CD4-positive, alpha-beta T cell treated with Interleukin-17A for 4 hours (primary cell): ENCODE measurements at regions not wholly inside any gene's neighbourhood (a gene's known extent, or its start where the extent isn't known, plus 50 kb on each side); places are given as distances from the start of the nearest gene placed in this dataset.
"Not testable (repeated sequence)": the region's sequence is repeated elsewhere in the genome, so short reads cannot be mapped to it uniquely, and the experiment has no call there.

Experiments
- DNase-seq: peaks from one replicate; pipeline ENCODE4 v3.0.0-alpha.2; 2020; ENCODE audit warnings: mixed read lengths

DNA sequence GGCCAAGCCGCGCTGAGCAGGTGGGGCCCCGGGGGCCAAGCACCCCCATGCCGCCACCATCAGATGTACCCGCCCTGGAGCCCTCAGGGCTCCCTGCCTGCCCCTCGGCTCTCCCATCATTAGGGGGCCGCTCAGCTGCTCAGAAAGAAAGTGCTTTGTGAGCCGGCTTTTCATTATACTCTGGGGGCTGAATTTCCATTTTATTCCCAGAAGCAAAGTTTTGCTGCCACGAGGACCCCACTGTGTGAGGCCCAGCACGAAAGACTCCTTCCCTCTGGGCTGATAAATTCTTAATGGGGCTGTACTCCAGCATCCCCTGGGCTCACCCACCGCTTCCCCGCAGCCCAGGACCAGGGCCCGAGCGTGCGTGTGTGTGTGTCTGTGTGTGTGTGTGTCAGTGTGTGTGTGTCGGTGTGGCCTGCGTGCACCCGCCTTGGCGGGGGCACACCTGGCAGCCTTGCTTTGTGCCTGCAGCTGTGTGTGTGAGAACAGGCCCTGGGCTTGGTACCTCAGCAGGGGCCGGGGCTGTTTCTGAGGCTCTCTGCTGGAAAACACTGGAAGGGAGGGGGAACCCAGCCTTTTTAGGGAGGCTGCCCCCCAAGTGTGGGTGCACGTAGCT, 103.0 kb upstream of the GSE1 start:
- DNase-seq = no peak

GRCh38 chr16:85511938-85512807, 100.9 kb upstream of the GSE1 start:
- no peak for DNase-seq

DNA sequence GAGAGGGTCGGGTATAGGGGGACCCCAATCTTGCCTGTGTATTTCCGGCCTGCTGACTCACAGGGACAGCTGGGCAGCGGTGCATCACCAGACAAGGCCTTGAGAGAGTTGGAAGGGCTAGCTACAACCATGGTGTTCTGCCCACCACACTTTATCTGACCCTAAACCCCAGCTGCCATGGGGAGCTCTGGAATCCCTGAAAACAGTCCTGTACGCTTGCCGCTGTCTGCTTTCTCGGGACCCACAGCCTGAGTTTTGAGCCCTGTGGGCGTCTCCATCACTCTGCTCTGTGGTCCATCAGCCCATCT, 100.4 kb upstream of the GSE1 start:
- DNase-seq = no peak

DNA sequence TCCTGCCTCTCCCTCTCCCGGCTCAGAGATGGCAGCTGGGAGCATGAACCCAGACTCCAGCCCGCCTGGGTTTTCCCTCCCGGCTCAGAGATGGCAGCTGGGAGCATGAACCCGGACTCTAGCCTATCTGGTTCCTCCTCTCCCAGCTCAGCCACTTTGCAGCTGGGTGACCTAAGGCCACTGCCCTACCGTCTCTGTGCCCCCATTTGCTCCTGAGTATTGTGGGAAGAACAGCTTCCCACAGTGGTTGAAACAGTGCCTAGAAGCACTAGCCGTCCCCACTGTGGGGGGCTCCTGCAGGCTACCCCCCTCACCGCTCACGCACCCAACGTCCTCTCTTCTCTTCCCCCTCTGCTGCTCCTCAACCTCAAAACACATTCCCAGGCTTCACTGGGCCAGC, 99.9 kb upstream of the GSE1 start:
- no peak for DNase-seq

- no peak for DNase-seq
These were observed 99.5 kb upstream of the GSE1 start for GRCh38 chr16:85513649-85514048.

- DNase-seq = no peak
These were observed 98.9 kb upstream of the GSE1 start for GRCh38 chr16:85514295-85514597.

DNA sequence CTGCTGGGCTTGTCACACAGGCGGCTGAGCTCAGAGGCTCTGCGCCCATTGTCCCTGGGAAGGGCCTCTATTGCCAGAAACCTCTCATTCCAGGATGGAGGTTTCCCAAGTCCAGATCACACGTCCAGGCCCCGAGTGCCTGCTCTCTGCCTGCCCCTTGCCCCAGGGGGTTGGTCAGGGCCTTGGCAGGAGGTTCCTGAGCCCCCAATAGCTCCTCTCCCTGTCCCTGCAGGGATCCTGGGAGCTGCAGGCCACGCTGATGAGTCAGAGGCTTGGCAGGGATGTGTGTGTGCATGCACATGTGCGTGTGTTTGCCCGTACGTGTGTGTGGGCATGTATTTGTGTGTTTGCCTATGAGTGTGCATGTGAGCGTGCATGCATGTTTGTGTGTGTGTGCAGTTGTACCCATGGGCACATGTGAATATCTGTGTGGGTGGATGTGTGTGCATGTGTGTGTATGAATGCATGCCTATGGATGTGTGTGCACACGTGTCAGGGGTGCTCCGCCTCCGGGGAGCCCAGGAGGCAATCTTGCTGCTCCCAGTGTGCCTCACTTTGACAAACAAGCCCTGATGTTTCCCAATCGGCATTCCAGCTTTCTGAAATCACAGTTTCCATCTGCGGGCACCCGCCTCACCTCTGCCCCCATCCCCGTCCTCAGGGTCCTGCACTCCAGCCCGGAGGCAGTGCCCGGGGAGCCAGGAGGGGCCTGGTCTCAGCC, 98.4 kb upstream of the GSE1 start:
- DNase-seq = no peak

GRCh38 chr16:85515319-85515745, 97.8 kb upstream of the GSE1 start:
- no peak for DNase-seq

DNA sequence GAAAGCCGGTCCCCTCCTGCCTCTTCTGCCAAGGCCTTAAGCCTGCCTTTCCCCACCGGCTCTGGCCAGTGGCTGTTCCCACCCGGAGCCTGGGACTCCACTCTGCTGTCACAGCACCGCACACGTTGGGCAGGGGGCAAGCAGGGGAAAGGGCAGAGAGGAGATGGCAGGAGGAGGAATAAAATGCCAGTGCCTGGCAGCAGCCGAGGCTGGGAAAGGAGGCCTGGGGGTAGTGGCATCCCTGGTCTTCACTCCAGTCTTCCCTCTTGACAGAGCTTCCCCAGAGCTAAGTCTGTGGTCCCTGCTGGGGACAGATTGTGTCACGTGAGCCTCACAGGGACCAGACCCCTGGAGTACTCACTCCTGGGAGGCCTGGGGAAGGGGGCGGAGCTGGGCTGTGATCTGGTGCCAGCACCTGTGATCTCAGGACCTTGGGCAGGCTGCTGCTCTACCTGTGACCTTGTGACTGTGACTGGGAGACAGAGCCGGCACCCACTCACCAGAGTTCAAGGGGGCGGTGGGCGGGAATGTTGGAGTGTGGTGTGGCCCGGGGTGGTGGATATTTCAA, 97.2 kb upstream of the GSE1 start:
- no peak for DNase-seq

GRCh38 chr16:85517154-85517553, 96.0 kb upstream of the GSE1 start:
- no peak for DNase-seq

DNA sequence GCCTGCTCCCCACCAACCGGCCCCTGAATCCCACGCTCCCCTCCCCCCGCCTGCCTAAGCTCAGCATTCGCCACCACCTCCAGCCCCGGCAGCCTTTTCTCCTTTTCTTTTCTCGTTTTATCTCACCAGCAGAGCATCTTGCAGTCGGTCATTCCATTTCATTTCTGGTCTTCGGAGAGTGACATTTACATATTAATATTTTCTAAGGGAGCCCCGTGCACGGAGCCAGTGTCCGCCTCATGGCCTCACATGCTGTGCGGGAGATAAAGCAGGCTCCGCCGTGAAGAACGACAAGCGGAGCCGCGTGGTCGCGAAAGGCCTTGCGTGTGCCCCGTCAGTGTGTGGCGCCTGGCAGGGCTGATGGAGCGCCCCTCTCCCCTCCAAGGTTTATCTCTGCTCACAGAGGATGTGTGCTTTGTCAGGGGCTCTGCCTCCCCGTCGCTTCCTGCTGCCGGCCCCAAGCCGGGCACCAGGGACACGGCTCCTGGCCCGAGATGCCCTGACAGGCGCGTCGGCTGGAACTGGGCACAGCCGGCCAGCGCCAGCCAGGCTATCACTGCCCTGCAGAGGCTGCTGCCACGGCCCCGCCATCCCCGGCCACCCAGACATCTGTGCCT, 95.5 kb upstream of the GSE1 start:
- no peak for DNase-seq

DNA sequence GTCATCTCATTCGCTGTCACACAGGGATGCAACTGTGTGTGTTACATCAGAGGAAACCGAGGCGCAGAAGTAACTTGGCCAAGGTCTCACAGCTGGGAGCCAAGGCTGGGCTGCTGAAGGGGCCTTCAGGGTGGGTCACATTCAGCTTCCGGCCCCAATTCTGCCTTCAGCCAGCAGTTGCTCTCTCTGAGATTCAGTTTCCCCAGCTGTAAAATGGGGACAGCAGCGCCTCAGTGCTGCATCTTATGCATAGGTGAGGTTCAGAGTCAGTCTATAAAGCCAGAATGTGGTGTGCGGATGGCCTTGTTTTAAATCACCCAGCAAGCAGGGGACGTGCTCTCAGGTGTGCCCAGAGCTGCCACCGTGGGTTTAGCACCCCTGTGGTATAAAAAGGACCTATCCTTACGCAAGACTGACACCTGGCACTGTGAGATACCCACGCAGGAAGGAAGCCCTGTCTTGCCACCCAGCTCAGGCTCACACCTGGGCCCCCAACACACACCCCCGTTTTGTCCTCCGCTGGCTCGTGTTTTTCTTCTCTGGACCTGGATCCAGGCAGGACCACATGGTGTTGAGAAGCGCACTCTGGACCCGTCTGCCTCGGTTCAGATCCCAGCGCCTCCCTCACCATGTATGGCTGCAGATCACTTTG, 94.6 kb upstream of the GSE1 start:
- no peak for DNase-seq

DNA sequence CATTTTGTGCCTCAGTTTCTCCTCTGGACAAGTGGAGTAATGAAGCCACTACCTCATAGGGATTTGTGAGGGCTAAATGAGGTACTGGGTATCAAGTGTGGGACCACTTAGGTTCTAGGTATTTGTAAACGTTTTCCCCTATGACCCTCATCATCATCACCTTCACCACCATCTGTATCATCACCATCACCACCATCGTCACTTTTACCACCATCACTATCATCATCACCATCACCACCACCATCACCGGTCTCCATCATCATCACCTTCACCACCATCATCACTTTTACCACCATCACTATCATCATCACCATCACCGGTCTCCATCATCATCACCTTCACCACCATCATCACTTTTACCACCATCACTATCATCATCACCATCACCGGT, 94.1 kb upstream of the GSE1 start:
- not testable (repeated sequence) for DNase-seq

DNA sequence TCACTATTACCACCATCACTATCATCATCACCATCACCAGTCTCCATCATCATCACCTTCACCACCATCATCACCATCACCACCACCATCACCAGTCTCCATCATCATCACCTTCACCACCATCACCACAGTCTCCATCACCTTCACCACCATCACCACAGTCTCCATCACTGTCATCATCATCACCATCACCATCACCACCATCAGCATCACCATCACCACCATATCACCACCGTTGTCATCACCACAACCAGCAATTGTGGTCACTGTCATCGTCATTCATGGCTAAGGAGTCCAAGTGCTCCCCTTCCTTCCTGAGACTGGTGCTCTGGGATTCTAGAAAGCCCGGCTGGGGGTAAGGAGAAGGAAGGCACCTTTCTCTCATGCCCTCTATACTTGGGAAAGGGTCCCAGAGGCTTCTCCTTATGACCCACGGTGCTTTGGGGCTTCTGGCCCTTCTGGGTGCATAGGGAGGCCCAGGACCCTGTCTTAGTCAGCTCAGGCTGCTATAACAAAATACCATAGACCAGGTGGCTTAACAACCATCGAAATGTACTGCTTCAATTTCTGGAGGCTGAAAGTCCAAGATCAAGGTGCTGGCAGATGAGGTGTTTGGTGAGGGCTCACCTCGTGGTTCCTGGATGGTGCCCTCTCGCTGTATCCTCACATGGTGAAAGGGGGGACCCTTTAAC, 93.4 kb upstream of the GSE1 start:
- no peak for DNase-seq

- no peak for DNase-seq
These were observed 92.1 kb upstream of the GSE1 start for GRCh38 chr16:85520853-85521521.

GRCh38 chr16:85521552-85522307, 91.4 kb upstream of the GSE1 start:
- no peak for DNase-seq

DNA sequence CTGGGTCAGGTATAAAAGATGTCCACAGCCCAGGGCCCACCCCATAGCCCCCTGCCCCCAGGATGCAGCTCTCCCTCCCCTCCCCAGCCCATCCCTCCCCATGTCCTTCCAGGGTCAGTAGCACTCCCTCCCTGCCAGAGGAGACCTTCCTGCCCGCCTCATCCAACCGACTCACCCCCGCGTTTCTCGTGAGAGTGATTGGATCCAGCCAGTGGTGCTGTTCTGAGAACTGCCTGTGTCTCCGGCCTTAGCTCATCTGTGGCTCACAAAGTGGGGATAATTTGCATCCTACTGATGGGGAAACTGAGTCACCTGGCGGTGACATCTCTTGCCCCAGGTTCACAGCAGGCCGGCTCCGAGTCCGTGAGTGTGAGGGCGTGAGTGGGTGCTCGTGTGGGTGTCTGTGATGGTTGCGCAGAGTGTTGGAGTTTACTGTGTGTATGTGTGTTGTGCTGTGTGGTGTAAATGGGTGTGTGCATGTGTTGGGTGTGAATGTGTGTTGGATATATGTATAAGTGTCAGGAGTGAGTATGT, 90.7 kb upstream of the GSE1 start:
- DNase-seq = no peak

DNA sequence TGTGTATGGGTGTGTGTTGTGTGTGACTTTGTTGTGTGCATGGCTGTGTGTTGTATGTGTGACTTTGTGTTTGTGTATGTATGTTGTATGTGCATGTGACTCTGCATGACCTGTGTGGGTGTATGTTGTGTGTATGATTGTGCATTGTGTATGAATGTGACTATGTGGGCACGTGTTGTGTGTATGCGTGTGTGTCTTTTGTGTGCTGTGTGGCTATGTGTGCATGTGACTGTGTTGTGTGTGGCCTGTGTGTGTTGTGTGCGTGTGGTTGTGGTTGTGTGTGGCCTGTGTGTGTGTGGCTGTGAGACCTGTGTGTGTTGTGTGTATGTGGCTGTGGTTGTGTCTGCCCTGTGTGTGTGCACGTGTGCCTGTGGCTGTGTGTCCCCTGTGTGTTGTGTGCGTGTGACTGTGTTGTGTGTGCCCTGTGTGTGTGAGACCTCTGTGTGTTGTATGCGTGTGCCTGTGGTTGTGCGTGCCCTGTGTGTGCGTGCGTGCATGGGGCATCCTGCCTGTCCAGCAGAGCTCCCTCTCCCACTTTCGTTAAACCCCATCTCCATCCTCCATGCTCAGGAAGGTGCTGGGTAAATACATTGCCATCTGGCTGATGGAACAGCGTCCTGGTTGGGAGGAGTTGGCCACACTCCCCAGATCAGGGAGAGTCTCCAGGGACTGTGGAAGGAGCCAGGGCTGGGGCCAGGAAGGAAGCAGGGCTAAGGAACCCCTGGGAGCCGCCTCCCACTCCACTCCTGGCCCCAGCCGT, 90.1 kb upstream of the GSE1 start:
- no peak for DNase-seq

GRCh38 chr16:85523602-85524364, 89.3 kb upstream of the GSE1 start:
- no peak for DNase-seq
